ENCODE measurements at regions not wholly inside any gene's neighbourhood (a gene's known extent, or its start where the extent isn't known, plus 50 kb on each side); places are given as distances from the start of the nearest gene placed in this dataset.

DNA sequence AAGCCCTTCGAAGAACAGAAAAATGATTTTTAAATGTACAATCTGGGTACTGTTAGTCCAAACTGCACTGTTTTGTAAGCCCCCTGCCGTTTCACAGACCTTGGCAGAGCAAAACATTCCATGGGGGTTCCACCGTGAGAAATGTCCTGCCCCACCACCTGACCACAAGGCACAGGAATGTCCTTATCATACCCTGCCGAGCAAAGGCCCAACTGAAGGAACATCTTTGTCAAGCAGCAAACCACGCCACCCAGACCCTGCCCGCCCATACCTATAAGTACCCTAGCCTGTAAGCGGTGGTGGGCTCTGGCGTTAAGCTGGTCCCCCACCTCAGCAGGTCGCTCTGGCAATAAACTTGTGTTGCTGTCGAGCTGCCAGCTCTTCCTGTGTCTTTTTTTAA is 181.6 kb upstream of the PZP start:
- Histone ChIP-seq H2BK15ac (ENCODE audit: low read depth, low read length) (no peak overlapping the region), H3K4me2 (ENCODE audit: low read depth, low read length) (no peak overlapping the region), H4K8ac (ENCODE audit: low read depth in 2 of 2, low read length in 2 of 2) (no peak overlapping the region), H3K14ac (replicated peaks; ENCODE audit: low read depth, low read length) (no peak overlapping the region), H3K27me3 (ENCODE audit: control insufficient read depth, insufficient read depth, low read length) (peaks cover 3% of the 10 kb centered on the region; the same call in 1 of the 2 replicates), H3K18ac (ENCODE audit: low read depth, low read length) (no peak overlapping the region), H4K91ac (ENCODE audit: insufficient read depth, low read depth, low read length) (no peak overlapping the region), H3K27ac (ENCODE audit: insufficient read depth, low read length) (no peak overlapping the region), H2AK5ac (ENCODE audit: low read depth, low read length) (no peak overlapping the region), H3K4ac (ENCODE audit: low read depth, low read length) (no peak overlapping the region), H2BK5ac (ENCODE audit: low read depth, low read length, poor library complexity, severe bottlenecking) (no peak overlapping the region), H2AFZ (replicated peaks; ENCODE audit: low read length, poor library complexity) (no peak overlapping the region), H3K9me1 (ENCODE audit: insufficient read depth, low read length) (no peaks in the 10 kb centered on the region), H3K9me3 (ENCODE audit: control insufficient read depth, insufficient read depth, low read length) (no peaks in the 10 kb centered on the region), H2BK120ac (ENCODE audit: low read depth, low read length) (no peak overlapping the region), H3K79me1 (ENCODE audit: low read depth in 1 of 2, low read length in 2 of 2) (no peaks in the 10 kb centered on the region), H2BK20ac (ENCODE audit: low read depth, low read length) (no peak overlapping the region), H3K56ac (ENCODE audit: extremely low read depth, insufficient read depth, low read length) (no peak overlapping the region), H2AK9ac (replicated peaks; ENCODE audit: low read depth, low read length, poor library complexity) (no peak overlapping the region), H4K5ac (ENCODE audit: low read depth, low read length) (no peak overlapping the region), H3K4me3 (ENCODE audit: insufficient read depth, low read depth, low read length) (no peak overlapping the region), H3K36me3 (ENCODE audit: control insufficient read depth, insufficient read depth, low read length) (no peaks in the 10 kb centered on the region), H3K23ac (ENCODE audit: low read depth, low read length) (no peak overlapping the region), H4K20me1 (ENCODE audit: insufficient read depth, low read length) (no peaks in the 10 kb centered on the region), H3K4me1 (ENCODE audit: control insufficient read depth, insufficient read depth, low read length) (no peaks in the 10 kb centered on the region), H3K9ac (ENCODE audit: low read depth, low read length) (no peak overlapping the region)
- in situ Hi-C loops (cut with MboI; ENCODE audit: low sequenced_read_pairs) (no loop called here), dilution Hi-C loops (cut with HindIII; ENCODE audit: low sequenced_read_pairs, unreplicated experiment) (no loop called here), intact Hi-C loops (cut with micrococcal nuclease) (no loop called here)
- no peak for DNase-seq
- WGBS, 2 experiments (ENCODE audit: extremely low coverage in 2 of 2, insufficient read length in 1 of 2): 82% methylated on average over 2 of the region's 10 CpGs; no CpG with 5 or more reads in 1 of the 2 experiments
- ChIA-PET CTCF (interaction anchor here (1.3 kb wide), 1 partner anchor 11 kb away, joined by 4 read pairs; no protein-coding TSS in a partner anchor), POLR2A (ENCODE audit: unreplicated experiment) (no interaction called here)
- no peak for ATAC-seq (ENCODE audit: low read depth)
- no TSS peak for BruUV-seq (replicated peaks)
- TF ChIP-seq FOS (IDR thresholded peaks at IDR 0.05; ENCODE audit: low read depth, low read length) (no peak), SMC3 (IDR thresholded peaks at IDR 0.05; ENCODE audit: low read depth, low read length) (no peak), CEBPB (IDR thresholded peaks at IDR 0.05; ENCODE audit: low read depth, low read length) (no peak), CHD1 (IDR thresholded peaks at IDR 0.05; ENCODE audit: low read depth, low read length) (no peak), RCOR1 (IDR thresholded peaks at IDR 0.05; ENCODE audit: insufficient replicate concordance, low read length) (no peak), BHLHE40 (IDR thresholded peaks at IDR 0.05; ENCODE audit: low read depth, low read length) (no peak), MAZ (IDR thresholded peaks at IDR 0.05; ENCODE audit: borderline replicate concordance, low read depth, low read length) (no peak)
- TF ChIP-seq, protein P1, sequence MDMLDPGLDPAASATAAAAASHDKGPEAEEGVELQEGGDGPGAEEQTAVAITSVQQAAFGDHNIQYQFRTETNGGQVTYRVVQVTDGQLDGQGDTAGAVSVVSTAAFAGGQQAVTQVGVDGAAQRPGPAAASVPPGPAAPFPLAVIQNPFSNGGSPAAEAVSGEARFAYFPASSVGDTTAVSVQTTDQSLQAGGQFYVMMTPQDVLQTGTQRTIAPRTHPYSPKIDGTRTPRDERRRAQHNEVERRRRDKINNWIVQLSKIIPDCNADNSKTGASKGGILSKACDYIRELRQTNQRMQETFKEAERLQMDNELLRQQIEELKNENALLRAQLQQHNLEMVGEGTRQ (IDR thresholded peaks at IDR 0.05; ENCODE audit: low read depth, low read length): no peak
- TF ChIP-seq, protein P2, sequence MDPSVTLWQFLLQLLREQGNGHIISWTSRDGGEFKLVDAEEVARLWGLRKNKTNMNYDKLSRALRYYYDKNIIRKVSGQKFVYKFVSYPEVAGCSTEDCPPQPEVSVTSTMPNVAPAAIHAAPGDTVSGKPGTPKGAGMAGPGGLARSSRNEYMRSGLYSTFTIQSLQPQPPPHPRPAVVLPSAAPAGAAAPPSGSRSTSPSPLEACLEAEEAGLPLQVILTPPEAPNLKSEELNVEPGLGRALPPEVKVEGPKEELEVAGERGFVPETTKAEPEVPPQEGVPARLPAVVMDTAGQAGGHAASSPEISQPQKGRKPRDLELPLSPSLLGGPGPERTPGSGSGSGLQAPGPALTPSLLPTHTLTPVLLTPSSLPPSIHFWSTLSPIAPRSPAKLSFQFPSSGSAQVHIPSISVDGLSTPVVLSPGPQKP (IDR thresholded peaks at IDR 0.05; ENCODE audit: borderline replicate concordance, low read depth, low read length): no peak
